Neural cell (in vitro differentiated cells): ENCODE measurements at regions not wholly inside any gene's neighbourhood (a gene's known extent, or its start where the extent isn't known, plus 50 kb on each side); places are given as distances from the start of the nearest gene placed in this dataset.
"Not testable (repeated sequence)": the region's sequence is repeated elsewhere in the genome, so short reads cannot be mapped to it uniquely, and the experiment has no call there.

Experiments
- H2AFZ ChIP-seq: fragments of 200-600, 300-800 bp; sonication (generic), shearing (Covaris generic); 2 replicates; pipeline ENCODE4 v1.6.0; 2014; ENCODE audit warnings: low read depth, mild to moderate bottlenecking, antibody characterized with exemption, low read length, moderate library complexity
- H3F3A ChIP-seq: fragments of 200-600 bp; shearing (Covaris generic); 2 replicates; pipeline ENCODE4 v1.6.1; 2016; ENCODE audit warnings: mild to moderate bottlenecking, moderate library complexity, mixed read lengths, antibody characterized with exemption, low read length; ENCODE audit not compliant: insufficient read depth, poor library complexity, severe bottlenecking
- H3K27ac ChIP-seq: fragments of 200-600, 300-800 bp; sonication (generic), shearing (Covaris generic); 2 replicates; pipeline ENCODE4 v1.5.1; 2014; ENCODE audit warnings: mild to moderate bottlenecking, low read length, moderate library complexity
- H3K27me3 ChIP-seq: fragments of 300-800, 200-600 bp; sonication (generic), shearing (Covaris generic); 2 replicates; pipeline ENCODE4 v1.6.0; 2014; ENCODE audit warnings: mild to moderate bottlenecking, low read depth, low read length, moderate library complexity; ENCODE audit not compliant: insufficient read depth
- H3K36me3 ChIP-seq: fragments of 300-800, 200-600 bp; sonication (generic), shearing (Covaris generic); 2 replicates; pipeline ENCODE4 v1.5.1; 2014; ENCODE audit warnings: mild to moderate bottlenecking, antibody characterized with exemption, low read length, moderate library complexity; ENCODE audit not compliant: insufficient read depth
- H3K4me2 ChIP-seq: fragments of 300-800, 200-600 bp; sonication (generic), shearing (Covaris generic); 2 replicates; pipeline ENCODE4 v1.6.0; 2014; ENCODE audit warnings: mild to moderate bottlenecking, low read length
- H3K4me3 ChIP-seq: fragments of 300-800, 200-600 bp; sonication (generic), shearing (Covaris generic); 2 replicates; pipeline ENCODE4 v1.5.1; 2014; ENCODE audit warnings: mild to moderate bottlenecking, low read length, moderate library complexity
- H3K79me2 ChIP-seq: fragments of 200-600 bp; shearing (Covaris generic); replicated peaks from 2 replicates; pipeline ENCODE4 v1.6.0; 2014; ENCODE audit warnings: mild to moderate bottlenecking, low read length, moderate library complexity; ENCODE audit not compliant: insufficient read depth
- H3K9ac ChIP-seq: fragments of 300-800, 200-600 bp; sonication (generic), shearing (Covaris generic); 2 replicates; pipeline ENCODE4 v1.6.1; 2016; ENCODE audit warnings: mild to moderate bottlenecking, low read length, mixed read lengths
- H3K9me2 ChIP-seq: fragments of 200-600 bp; shearing (Covaris generic); 2 replicates; pipeline ENCODE4 v1.6.1; 2016; ENCODE audit warnings: mild to moderate bottlenecking, low read length, mixed read lengths; ENCODE audit not compliant: insufficient read depth
- H3K9me3 ChIP-seq: fragments of 200-600, 300-800 bp; sonication (generic), shearing (Covaris generic); 2 replicates; pipeline ENCODE4 v1.6.1; 2016; ENCODE audit warnings: mild to moderate bottlenecking, mixed run types, low read length, moderate library complexity, mixed read lengths
- H4K20me1 ChIP-seq: fragments of 200-600 bp; shearing (Covaris generic); 2 replicates; pipeline ENCODE4 v1.6.1; 2016; ENCODE audit warnings: mild to moderate bottlenecking, mixed run types; ENCODE audit not compliant: insufficient read depth
- EP300 ChIP-seq: fragments of 450-650 bp; conservative IDR thresholded peaks from 2 replicates; pipeline ENCODE4 v1.6.1; 2014; ENCODE audit warnings: antibody characterized with exemption, mild to moderate bottlenecking, moderate library complexity; ENCODE audit not compliant: poor library complexity, severe bottlenecking
- EZH2 ChIP-seq: fragments of 200-600, 300-800 bp; shearing (Covaris generic), sonication (generic); IDR thresholded peaks from 2 replicates; pipeline ENCODE4 v1.6.1; 2014; ENCODE audit warnings: antibody characterized with exemption, low read length, borderline replicate concordance, mild to moderate bottlenecking; ENCODE audit not compliant: insufficient read depth, poor library complexity, severe bottlenecking
- MXI1 ChIP-seq: fragments of 450-650 bp; conservative IDR thresholded peaks from 2 replicates; pipeline ENCODE4 v1.6.1; 2014; ENCODE audit warnings: antibody characterized with exemption, mild to moderate bottlenecking; ENCODE audit not compliant: poor library complexity, severe bottlenecking
- POLR2AphosphoS5 ChIP-seq: IDR thresholded peaks from 2 replicates; pipeline ENCODE4 v1.6.1; 2012
- RAD21 ChIP-seq: fragments of 450-650 bp; conservative IDR thresholded peaks from 2 replicates; pipeline ENCODE4 v1.6.1; 2014; ENCODE audit warnings: antibody characterized with exemption, mild to moderate bottlenecking, moderate library complexity
- SMC3 ChIP-seq: fragments of 450-650 bp; conservative IDR thresholded peaks from 2 replicates; pipeline ENCODE4 v1.6.1; 2014; ENCODE audit warnings: antibody characterized with exemption, mild to moderate bottlenecking, moderate library complexity; ENCODE audit not compliant: poor library complexity
- TAF1 ChIP-seq: IDR thresholded peaks from 2 replicates; pipeline ENCODE4 v1.6.1; 2012; ENCODE audit warnings: low read depth
- TF ChIP-seq, protein P1 (sequence below): fragments of 450-650 bp; IDR thresholded peaks from 2 replicates; pipeline ENCODE4 v1.5.1; 2014; ENCODE audit warnings: antibody characterized with exemption, mild to moderate bottlenecking, moderate library complexity; ENCODE audit not compliant: poor library complexity, severe bottlenecking
- TF ChIP-seq, protein P2 (sequence below): IDR thresholded peaks from 2 replicates; pipeline ENCODE4 v1.6.1; 2012; ENCODE audit warnings: borderline replicate concordance

DNA sequence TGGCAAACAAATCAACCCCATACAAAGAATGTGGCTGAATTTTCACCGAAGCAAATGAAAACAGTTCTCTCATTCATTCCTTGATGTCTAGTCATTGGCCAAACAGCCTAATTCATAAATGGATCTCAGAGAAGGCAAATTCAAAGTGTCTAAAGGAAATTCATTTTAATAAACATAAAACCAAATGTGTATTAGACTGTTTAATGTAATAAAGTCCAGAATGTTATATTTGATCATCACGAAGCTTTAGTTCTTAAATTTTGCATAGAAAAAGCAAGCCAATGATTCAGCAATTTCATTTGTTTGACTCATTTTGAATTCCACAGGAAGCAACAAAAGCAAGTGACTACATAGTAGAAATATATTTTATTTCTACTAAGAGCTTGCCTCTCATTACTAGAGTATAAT is 379.2 kb upstream of the ADAMTS5 start:
- TF ChIP-seq TAF1 (no peak), SMC3 (no peak), EP300 (no peak), EZH2 (no peak), RAD21 (no peak), POLR2AphosphoS5 (no peak), MXI1 (no peak)
- TF ChIP-seq, protein P1, sequence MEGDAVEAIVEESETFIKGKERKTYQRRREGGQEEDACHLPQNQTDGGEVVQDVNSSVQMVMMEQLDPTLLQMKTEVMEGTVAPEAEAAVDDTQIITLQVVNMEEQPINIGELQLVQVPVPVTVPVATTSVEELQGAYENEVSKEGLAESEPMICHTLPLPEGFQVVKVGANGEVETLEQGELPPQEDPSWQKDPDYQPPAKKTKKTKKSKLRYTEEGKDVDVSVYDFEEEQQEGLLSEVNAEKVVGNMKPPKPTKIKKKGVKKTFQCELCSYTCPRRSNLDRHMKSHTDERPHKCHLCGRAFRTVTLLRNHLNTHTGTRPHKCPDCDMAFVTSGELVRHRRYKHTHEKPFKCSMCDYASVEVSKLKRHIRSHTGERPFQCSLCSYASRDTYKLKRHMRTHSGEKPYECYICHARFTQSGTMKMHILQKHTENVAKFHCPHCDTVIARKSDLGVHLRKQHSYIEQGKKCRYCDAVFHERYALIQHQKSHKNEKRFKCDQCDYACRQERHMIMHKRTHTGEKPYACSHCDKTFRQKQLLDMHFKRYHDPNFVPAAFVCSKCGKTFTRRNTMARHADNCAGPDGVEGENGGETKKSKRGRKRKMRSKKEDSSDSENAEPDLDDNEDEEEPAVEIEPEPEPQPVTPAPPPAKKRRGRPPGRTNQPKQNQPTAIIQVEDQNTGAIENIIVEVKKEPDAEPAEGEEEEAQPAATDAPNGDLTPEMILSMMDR: no peak
- TF ChIP-seq, protein P2, sequence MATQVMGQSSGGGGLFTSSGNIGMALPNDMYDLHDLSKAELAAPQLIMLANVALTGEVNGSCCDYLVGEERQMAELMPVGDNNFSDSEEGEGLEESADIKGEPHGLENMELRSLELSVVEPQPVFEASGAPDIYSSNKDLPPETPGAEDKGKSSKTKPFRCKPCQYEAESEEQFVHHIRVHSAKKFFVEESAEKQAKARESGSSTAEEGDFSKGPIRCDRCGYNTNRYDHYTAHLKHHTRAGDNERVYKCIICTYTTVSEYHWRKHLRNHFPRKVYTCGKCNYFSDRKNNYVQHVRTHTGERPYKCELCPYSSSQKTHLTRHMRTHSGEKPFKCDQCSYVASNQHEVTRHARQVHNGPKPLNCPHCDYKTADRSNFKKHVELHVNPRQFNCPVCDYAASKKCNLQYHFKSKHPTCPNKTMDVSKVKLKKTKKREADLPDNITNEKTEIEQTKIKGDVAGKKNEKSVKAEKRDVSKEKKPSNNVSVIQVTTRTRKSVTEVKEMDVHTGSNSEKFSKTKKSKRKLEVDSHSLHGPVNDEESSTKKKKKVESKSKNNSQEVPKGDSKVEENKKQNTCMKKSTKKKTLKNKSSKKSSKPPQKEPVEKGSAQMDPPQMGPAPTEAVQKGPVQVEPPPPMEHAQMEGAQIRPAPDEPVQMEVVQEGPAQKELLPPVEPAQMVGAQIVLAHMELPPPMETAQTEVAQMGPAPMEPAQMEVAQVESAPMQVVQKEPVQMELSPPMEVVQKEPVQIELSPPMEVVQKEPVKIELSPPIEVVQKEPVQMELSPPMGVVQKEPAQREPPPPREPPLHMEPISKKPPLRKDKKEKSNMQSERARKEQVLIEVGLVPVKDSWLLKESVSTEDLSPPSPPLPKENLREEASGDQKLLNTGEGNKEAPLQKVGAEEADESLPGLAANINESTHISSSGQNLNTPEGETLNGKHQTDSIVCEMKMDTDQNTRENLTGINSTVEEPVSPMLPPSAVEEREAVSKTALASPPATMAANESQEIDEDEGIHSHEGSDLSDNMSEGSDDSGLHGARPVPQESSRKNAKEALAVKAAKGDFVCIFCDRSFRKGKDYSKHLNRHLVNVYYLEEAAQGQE: no peak

DNA sequence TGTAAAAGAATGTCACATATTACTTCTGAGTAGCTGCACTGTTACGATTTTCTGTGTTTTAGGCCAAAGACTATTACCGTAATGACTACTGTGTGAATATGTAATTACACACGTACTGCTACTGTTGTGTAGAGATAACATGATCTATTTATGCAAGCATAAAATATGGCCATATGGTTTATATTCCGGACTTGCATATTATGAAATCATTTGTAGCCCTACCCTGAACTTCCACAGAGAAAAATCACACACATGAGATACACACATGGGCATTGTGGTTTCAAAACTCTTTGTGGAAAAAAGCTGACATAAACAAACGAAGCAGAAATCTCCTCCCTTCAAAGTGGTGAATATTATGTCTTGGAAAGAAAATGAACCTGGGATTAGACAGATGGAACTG is 373.0 kb upstream of the ADAMTS5 start:
- H3K27me3 ChIP-seq: no peaks in the 10 kb centered on the region
- no peak overlapping the region for H3K9ac ChIP-seq
- TF ChIP-seq SMC3 (no peak), EZH2 (no peak), EP300 (no peak), MXI1 (no peak), RAD21 (no peak), POLR2AphosphoS5 (no peak), TAF1 (no peak)
- TF ChIP-seq, protein P2: no peak
- TF ChIP-seq, protein P1: no peak
- H3K9me2 ChIP-seq: no peaks in the 10 kb centered on the region
- no peak overlapping the region for H3K27ac ChIP-seq
- no peaks in the 10 kb centered on the region for H3K79me2 ChIP-seq
- no peak overlapping the region for H3K4me3 ChIP-seq
- no peaks in the 10 kb centered on the region for H4K20me1 ChIP-seq
- H2AFZ ChIP-seq: no peak overlapping the region
- no peaks in the 10 kb centered on the region for H3K36me3 ChIP-seq
- H3F3A ChIP-seq: no peaks in the 10 kb centered on the region
- no peaks in the 10 kb centered on the region for H3K9me3 ChIP-seq
- H3K4me2 ChIP-seq: no peak overlapping the region

More for the DNA sequence above, 379.2 kb upstream of the ADAMTS5 start:
- Histone ChIP-seq H3K27ac (no peak overlapping the region), H3K9me2 (no peaks in the 10 kb centered on the region), H2AFZ (no peak overlapping the region), H3K79me2 (no peaks in the 10 kb centered on the region), H3K4me2 (no peak overlapping the region), H4K20me1 (no peaks in the 10 kb centered on the region), H3K36me3 (no peaks in the 10 kb centered on the region), H3K9ac (no peak overlapping the region), H3K4me3 (no peak overlapping the region), H3F3A (no peaks in the 10 kb centered on the region), H3K9me3 (no peaks in the 10 kb centered on the region), H3K27me3 (no peaks in the 10 kb centered on the region)

DNA sequence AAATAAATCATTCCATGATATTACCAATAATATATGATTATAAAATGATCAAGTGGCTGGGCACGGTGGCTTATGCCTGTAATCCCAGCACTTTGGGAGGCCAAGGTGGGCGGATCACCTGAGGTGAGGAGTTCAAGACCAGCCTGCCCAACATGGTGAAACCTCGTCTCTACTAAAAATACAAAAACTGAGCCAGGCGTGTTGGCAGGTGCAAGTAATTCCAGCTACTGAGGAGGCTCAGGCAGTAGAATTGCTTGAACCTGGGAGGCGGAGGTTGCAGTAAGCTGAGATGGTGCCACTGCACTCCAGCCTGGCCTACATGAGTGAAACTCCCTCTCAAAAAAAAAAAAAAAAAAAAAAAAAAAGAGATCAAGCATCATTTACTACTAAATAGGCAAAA is 371.1 kb upstream of the ADAMTS5 start:
- H3K36me3 ChIP-seq, H3K4me2 ChIP-seq, H3K9ac ChIP-seq, H3F3A ChIP-seq, H3K9me3 ChIP-seq, H3K27me3 ChIP-seq, H3K27ac ChIP-seq, H3K79me2 ChIP-seq, H4K20me1 ChIP-seq, H2AFZ ChIP-seq, H3K4me3 ChIP-seq, H3K9me2 ChIP-seq: not testable (repeated sequence)
